RWPE2 (cell line): ENCODE measurements at regions not wholly inside any gene's neighbourhood (a gene's known extent, or its start where the extent isn't known, plus 50 kb on each side); places are given as distances from the start of the nearest gene placed in this dataset.

Source experiments
- ATAC-seq: fragments of 200-7000 bp; cut with Tn5 transposase; 3 replicates; pipeline ENCODE4 v1.9.1; 2021; ENCODE audit warnings: low read depth
- DNase-seq: peaks from one replicate; pipeline ENCODE4 v3.0.0-alpha.2; 2020; ENCODE audit warnings: low spot score
- H3K27ac ChIP-seq: fragments of 450-650 bp; 2 replicates; pipeline ENCODE4 v1.5.1; 2017; ENCODE audit warnings: mild to moderate bottlenecking; ENCODE audit not compliant: poor library complexity, severe bottlenecking
- H3K27me3 ChIP-seq: fragments of 250-450 bp; sonication (Bioruptor Pico); 2 replicates; pipeline ENCODE4 v1.5.1; 2021; ENCODE audit warnings: mild to moderate bottlenecking, moderate library complexity; ENCODE audit not compliant: insufficient read depth, poor library complexity, severe bottlenecking
- H3K36me3 ChIP-seq: fragments of 250-450 bp; sonication (Bioruptor Pico); 2 replicates; pipeline ENCODE4 v1.5.1; 2020; ENCODE audit warnings: low read depth, mild to moderate bottlenecking, moderate library complexity
- H3K4me1 ChIP-seq: fragments of 250-450 bp; sonication (Bioruptor Pico); 2 replicates; pipeline ENCODE4 v1.5.1; 2021; ENCODE audit warnings: mild to moderate bottlenecking, moderate library complexity; ENCODE audit not compliant: insufficient read depth, poor library complexity, severe bottlenecking
- H3K4me3 ChIP-seq: fragments of 250-450 bp; sonication (Bioruptor Pico); 2 replicates; pipeline ENCODE4 v1.5.1; 2021; ENCODE audit warnings: mild to moderate bottlenecking, moderate library complexity; ENCODE audit not compliant: severe bottlenecking
- H3K9me3 ChIP-seq: fragments of 250-450 bp; sonication (Bioruptor Pico); 2 replicates; pipeline ENCODE4 v1.5.1; 2021; ENCODE audit warnings: mild to moderate bottlenecking, moderate library complexity; ENCODE audit not compliant: severe bottlenecking
- TF ChIP-seq, protein P1 (sequence below): fragments of 450-650 bp; IDR thresholded peaks from one replicate; pipeline ENCODE4 v1.5.1; 2017; ENCODE audit warnings: mild to moderate bottlenecking, moderate library complexity; ENCODE audit not compliant: poor library complexity, severe bottlenecking

DNA sequence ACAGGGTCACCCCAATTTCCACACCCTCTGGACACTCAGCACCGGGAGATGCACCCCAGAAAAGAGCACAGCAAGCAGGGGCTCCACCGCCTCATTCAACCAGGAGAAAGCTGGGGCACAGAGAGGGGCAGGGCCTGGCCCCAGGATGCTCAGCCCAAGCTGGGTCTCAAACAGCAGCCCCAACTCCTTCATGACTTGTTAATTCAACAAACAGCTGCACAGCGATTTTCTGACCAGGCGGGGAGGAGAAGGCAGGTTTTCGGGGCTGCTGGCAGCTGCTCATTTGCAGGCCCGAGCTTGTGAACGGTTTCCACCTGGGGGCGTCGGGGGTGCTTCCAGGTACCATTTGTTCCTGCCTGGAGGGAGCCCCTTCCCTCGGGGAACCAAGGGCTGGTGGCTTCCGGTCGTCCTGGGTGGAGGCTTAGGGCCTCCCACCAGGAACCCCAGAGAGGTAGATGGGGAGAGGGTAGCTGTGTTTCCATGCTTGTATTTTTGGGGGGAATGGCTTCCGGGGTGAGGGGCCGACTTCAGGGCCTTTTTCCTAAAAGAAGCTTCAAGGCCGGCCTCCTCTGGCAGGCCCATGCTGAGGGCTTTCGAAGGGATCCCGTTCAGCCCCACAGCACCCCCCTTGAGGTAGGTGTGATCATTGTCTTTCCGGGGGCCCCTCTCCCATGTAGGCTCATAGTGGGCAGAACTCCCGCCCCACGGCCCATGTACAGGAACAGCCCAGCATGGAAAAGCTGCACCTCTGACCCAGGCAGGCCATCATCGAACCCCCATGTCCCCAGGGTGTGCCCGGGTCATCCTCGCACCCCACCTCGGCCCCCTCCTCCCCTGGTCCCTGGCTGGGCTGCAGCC, 191.6 kb upstream of the GSE1 start:
- DNase-seq: peak; percentile 59
- ATAC-seq: no peak
- Histone ChIP-seq H3K27me3 (no peaks in the 10 kb centered on the region), H3K4me1 (no peaks in the 10 kb centered on the region), H3K27ac (no peak overlapping the region), H3K4me3 (no peak overlapping the region), H3K36me3 (no peaks in the 10 kb centered on the region), H3K9me3 (no peaks in the 10 kb centered on the region)
- TF ChIP-seq, protein P1, sequence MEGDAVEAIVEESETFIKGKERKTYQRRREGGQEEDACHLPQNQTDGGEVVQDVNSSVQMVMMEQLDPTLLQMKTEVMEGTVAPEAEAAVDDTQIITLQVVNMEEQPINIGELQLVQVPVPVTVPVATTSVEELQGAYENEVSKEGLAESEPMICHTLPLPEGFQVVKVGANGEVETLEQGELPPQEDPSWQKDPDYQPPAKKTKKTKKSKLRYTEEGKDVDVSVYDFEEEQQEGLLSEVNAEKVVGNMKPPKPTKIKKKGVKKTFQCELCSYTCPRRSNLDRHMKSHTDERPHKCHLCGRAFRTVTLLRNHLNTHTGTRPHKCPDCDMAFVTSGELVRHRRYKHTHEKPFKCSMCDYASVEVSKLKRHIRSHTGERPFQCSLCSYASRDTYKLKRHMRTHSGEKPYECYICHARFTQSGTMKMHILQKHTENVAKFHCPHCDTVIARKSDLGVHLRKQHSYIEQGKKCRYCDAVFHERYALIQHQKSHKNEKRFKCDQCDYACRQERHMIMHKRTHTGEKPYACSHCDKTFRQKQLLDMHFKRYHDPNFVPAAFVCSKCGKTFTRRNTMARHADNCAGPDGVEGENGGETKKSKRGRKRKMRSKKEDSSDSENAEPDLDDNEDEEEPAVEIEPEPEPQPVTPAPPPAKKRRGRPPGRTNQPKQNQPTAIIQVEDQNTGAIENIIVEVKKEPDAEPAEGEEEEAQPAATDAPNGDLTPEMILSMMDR: no peak

DNA sequence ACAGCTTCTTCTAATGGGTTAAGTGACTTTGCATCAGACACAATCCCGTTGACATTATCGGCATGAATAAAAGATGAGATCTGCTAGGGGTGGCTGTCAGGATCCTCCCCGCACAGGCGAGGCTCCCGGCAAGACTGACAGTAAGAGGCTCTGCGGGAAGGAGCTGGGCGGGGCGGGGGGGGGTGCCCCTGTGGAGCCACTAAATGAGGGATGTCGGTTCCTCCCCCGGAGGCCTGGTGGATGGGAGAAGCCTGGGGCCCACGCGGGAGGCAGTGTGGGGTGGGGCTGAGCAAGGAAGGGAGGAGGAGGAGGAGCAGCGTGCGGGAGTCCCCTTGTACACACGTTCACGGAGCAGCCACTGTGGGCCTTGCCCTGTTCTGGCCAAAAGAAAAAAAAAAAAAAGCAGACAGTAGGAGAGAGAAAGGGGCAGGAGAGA, 190.9 kb upstream of the GSE1 start:
- no peaks in the 10 kb centered on the region for H3K4me1 ChIP-seq
- no peaks in the 10 kb centered on the region for H3K27me3 ChIP-seq
- no peak for ATAC-seq
- H3K27ac ChIP-seq: no peak overlapping the region
- no peak overlapping the region for H3K4me3 ChIP-seq
- TF ChIP-seq, protein P1: no peak
- H3K36me3 ChIP-seq: no peaks in the 10 kb centered on the region
- H3K9me3 ChIP-seq: no peaks in the 10 kb centered on the region
- DNase-seq: peak; percentile 56

DNA sequence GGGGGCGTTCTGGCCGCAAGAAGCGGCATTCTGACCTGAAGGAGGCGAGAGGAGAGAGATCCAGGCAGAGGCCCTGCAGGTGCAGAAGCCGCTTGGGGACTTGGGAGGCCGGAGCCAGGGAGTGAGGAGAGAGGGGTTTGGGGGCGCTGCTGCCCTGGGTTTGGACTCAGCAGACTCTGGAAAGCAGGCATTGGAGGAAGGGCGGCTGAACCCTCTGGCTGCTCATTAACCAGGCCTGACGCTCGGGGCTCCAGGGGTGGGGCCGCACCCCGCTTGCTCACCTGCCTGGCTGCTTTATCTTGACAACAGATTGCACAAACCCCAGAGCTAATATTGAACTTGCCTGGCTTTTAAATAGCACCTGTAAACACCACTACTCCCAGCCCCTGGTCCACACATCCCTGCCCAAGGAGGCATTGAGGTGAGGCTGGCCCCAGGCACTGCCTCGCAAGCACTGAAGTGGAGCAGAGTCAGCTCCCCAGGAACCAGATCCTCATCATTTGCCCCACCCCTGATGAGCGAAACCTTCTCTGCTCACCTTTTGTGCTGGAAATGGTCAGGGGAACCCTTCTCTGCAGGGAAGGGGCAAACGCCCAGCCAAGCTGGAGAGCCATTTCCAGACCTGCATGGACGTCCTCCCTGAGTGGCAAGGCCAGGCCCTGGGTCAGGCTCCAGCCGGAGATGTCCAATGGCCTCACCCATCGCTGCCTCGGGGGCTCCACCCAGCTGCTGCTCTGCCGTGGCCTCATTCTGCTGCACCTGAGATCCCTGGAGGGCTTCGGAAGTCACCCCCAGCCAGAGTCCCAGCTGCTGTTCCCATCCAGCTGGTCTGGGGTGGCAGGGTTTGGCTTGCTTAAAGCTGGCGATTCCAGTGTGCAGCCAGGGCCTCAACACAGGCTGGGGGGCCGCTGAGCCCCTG, 190.2 kb upstream of the GSE1 start:
- no peaks in the 10 kb centered on the region for H3K4me1 ChIP-seq
- no peak overlapping the region for H3K27ac ChIP-seq
- TF ChIP-seq, protein P1: no peak

DNA sequence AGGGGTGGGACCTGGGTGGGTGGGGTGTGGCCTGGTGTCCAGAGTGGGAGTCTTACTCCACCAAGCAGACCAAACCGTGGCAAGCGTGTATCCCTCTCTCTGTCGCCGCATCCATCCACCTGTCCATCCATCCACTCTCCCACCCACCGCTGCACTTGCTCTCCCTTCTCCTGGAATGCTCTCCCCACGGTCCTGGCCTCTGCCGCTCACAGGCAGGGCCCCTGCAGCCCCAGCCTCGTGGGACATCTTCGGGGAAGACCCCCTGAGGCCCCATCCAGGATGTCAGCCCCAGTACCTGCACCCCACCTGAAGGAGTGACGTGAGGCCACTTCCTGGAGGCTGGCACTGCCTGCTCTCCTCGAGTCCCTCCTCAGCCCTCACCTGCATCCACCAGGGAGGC, 189.5 kb upstream of the GSE1 start:
- TF ChIP-seq, protein P1: no peak
- H3K27me3 ChIP-seq: no peaks in the 10 kb centered on the region
- no peaks in the 10 kb centered on the region for H3K4me1 ChIP-seq
- no peaks in the 10 kb centered on the region for H3K9me3 ChIP-seq
- no peak overlapping the region for H3K27ac ChIP-seq
- H3K4me3 ChIP-seq: no peak overlapping the region
- DNase-seq: peak; percentile 61
- H3K36me3 ChIP-seq: no peaks in the 10 kb centered on the region
- no peak for ATAC-seq

More for the DNA sequence above, 190.2 kb upstream of the GSE1 start:
- Histone ChIP-seq H3K4me3 (no peak overlapping the region), H3K9me3 (no peaks in the 10 kb centered on the region), H3K36me3 (no peaks in the 10 kb centered on the region), H3K27me3 (no peaks in the 10 kb centered on the region)
- DNase-seq (peak; percentile 62), ATAC-seq (peak; percentile 44)
